ENCODE measurements at regions not wholly inside any gene's neighbourhood (a gene's known extent, or its start where the extent isn't known, plus 50 kb on each side); places are given as distances from the start of the nearest gene placed in this dataset.

DNA sequence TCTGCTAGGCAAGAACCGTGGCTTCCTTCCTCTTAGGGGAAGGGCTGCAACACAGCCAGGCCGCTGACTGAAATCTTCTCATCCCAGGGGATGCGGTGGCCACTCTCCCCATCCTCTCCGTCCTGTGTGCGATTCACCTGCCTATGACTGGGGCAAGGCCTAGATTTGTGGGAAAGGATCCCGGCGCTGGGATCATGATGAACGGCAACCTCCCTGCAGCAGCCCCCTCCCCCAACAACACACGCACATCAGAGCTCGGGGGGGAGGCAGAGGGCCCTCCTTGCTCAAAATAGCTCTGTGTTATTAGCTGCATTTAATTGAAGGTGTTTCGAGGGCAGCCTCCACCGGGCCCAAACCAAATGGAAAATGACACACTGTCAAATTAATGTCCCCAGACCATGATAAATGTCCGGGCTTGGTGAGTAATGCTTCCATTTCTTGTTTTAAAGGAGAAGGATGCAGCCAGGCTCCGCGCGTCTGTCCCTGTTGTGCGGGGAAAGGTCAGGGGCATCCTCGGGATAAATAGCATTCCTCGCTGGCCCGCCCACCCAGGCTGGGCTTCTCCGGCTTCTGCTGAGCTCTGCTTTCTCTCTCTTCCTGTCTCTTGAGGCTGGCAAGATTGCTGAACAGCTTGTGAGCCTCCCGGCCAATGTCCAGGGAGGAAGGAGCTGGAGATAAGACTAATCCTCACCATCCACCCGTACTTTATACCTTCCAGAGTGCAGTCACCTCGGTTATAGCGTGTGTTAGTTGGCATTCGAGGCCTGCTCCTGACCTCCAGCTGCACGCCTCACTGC lies 56.4 kb upstream of the TLE3 start:
- no peak for TF ChIP-seq EZH2 (IDR thresholded peaks at IDR 0.05; ENCODE audit: borderline replicate concordance, low read depth, low read length, poor library complexity, severe bottlenecking)
- TF ChIP-seq, protein P1, sequence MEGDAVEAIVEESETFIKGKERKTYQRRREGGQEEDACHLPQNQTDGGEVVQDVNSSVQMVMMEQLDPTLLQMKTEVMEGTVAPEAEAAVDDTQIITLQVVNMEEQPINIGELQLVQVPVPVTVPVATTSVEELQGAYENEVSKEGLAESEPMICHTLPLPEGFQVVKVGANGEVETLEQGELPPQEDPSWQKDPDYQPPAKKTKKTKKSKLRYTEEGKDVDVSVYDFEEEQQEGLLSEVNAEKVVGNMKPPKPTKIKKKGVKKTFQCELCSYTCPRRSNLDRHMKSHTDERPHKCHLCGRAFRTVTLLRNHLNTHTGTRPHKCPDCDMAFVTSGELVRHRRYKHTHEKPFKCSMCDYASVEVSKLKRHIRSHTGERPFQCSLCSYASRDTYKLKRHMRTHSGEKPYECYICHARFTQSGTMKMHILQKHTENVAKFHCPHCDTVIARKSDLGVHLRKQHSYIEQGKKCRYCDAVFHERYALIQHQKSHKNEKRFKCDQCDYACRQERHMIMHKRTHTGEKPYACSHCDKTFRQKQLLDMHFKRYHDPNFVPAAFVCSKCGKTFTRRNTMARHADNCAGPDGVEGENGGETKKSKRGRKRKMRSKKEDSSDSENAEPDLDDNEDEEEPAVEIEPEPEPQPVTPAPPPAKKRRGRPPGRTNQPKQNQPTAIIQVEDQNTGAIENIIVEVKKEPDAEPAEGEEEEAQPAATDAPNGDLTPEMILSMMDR (conservative IDR thresholded peaks at IDR 0.05; ENCODE audit: low read depth, low read length) = no peak

Measured in A673 (cell line).